ENCODE measurements at regions not wholly inside any gene's neighbourhood (a gene's known extent, or its start where the extent isn't known, plus 50 kb on each side); places are given as distances from the start of the nearest gene placed in this dataset.

DNA sequence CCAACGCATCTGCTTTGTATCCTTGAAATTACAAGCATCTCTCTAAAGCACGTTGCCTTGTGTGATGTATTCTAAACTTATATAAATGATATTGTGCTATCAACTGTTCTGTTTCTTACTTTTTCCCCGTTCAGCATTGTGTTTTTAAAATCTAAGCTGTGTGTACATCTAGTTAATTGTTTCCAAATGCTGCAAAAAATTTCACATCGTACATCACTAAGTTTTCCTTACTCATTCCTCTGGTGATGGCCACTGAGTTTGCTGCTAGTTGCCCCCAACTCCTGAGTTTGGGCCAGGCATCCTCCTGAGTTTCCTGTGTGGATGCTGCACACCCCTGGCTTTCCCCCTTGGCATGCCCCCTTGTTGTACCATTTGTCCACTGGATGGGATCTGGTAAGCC is 139.7 kb downstream of the MYCN start:
- TF ChIP-seq POLR2A (IDR thresholded peaks at IDR 0.05): no peak
- TF ChIP-seq, protein P1, sequence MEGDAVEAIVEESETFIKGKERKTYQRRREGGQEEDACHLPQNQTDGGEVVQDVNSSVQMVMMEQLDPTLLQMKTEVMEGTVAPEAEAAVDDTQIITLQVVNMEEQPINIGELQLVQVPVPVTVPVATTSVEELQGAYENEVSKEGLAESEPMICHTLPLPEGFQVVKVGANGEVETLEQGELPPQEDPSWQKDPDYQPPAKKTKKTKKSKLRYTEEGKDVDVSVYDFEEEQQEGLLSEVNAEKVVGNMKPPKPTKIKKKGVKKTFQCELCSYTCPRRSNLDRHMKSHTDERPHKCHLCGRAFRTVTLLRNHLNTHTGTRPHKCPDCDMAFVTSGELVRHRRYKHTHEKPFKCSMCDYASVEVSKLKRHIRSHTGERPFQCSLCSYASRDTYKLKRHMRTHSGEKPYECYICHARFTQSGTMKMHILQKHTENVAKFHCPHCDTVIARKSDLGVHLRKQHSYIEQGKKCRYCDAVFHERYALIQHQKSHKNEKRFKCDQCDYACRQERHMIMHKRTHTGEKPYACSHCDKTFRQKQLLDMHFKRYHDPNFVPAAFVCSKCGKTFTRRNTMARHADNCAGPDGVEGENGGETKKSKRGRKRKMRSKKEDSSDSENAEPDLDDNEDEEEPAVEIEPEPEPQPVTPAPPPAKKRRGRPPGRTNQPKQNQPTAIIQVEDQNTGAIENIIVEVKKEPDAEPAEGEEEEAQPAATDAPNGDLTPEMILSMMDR (IDR thresholded peaks at IDR 0.05 in 8 of 11, conservative IDR thresholded peaks at IDR 0.05 in 3 of 11): no peak
- TF ChIP-seq POLR2AphosphoS5 (IDR thresholded peaks at IDR 0.05): no peak
